HL-60 (cell line): ENCODE measurements at regions not wholly inside any gene's neighbourhood (a gene's known extent, or its start where the extent isn't known, plus 50 kb on each side); places are given as distances from the start of the nearest gene placed in this dataset.

Experiments used
- DNase-seq, 2 experiments: peaks; one replicate each; pipeline ENCODE4 v3.0.0-alpha.2; 2010 to 2020; ENCODE audit warnings: low read depth in 1 of 2, low spot score in 1 of 2
- H3K27ac ChIP-seq: fragments of 250-450 bp; sonication (Bioruptor Pico); replicated peaks from 2 replicates; pipeline ENCODE4 v1.5.1; 2020; ENCODE audit warnings: mild to moderate bottlenecking, moderate library complexity
- H3K27me3 ChIP-seq: fragments of 250-450 bp; sonication (Bioruptor Pico); 2 replicates; pipeline ENCODE4 v1.5.1; 2021; ENCODE audit warnings: mild to moderate bottlenecking, moderate library complexity; ENCODE audit not compliant: insufficient read depth, poor library complexity, severe bottlenecking
- H3K4me3 ChIP-seq: replicated peaks from 2 replicates; pipeline ENCODE4 v1.5.1; 2011; ENCODE audit warnings: mild to moderate bottlenecking, control low read depth, low read length; ENCODE audit not compliant: insufficient read depth
- CTCF ChIP-seq: IDR thresholded peaks from one replicate; pipeline ENCODE4 v1.5.1; 2011; ENCODE audit warnings: low read length, control low read depth, inconsistent platforms; ENCODE audit not compliant: insufficient read depth
- GABPA ChIP-seq: IDR thresholded peaks from 2 replicates; pipeline ENCODE4 v1.6.1; 2012; ENCODE audit warnings: low read depth
- POLR2AphosphoS5 ChIP-seq: IDR thresholded peaks from 2 replicates; pipeline ENCODE4 v1.6.1; 2012; ENCODE audit warnings: low read depth
- REST ChIP-seq: IDR thresholded peaks from 2 replicates; pipeline ENCODE4 v1.6.1; 2012; ENCODE audit warnings: low read depth; ENCODE audit not compliant: insufficient replicate concordance
- SPI1 ChIP-seq: IDR thresholded peaks from 2 replicates; pipeline ENCODE4 v1.6.1; 2012; ENCODE audit warnings: low read depth, mild to moderate bottlenecking, borderline replicate concordance

DNA sequence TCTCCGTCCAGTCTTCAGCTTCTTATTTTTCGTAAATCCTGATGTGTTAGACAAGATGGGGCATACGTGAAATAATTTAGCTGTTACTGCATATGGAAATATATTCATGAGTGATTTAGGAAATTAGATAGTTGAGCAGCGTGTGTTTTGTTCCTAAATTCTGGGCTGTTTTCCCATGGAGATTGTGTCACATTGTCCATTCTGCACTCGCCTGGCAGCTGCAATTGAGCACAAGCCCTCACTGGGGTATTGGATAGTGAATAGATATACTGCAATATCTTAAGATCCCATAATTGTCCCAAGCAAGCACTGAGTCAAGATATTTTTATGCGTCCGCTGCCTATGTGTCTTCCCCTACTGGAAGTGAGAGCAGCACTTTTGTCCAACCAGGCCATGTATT is 1027.1 kb upstream of the WWC1 start:
- no peak for TF ChIP-seq SPI1
- Histone ChIP-seq H3K4me3 (no peak overlapping the region), H3K27ac (no peak overlapping the region), H3K27me3 (no peaks in the 10 kb centered on the region)
- no peak for DNase-seq

DNA sequence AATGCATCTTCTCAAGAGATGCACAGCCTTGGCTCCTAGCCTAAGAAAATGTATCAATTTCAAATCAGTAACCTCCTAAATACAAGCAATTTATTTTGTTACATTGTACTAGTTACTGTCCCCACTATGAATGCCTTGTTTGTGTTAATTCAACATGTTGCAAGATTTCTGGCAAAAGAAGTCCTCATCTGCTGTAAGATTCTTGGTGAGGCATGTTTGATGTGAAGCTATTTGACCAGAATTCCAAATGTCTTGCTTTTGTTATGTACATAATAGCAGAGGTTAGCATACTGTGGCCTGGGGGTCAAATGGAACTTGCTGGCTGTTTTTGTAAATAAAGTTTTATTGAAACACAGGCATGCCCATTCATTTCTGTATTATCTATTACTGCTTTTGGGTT is 1023.1 kb upstream of the WWC1 start:
- H3K4me3 ChIP-seq: no peak overlapping the region
- TF ChIP-seq CTCF (no peak), GABPA (no peak), POLR2AphosphoS5 (no peak), SPI1 (no peak), REST (no peak)
- no peak overlapping the region for H3K27ac ChIP-seq
- no peak for DNase-seq
- no peaks in the 10 kb centered on the region for H3K27me3 ChIP-seq

DNA sequence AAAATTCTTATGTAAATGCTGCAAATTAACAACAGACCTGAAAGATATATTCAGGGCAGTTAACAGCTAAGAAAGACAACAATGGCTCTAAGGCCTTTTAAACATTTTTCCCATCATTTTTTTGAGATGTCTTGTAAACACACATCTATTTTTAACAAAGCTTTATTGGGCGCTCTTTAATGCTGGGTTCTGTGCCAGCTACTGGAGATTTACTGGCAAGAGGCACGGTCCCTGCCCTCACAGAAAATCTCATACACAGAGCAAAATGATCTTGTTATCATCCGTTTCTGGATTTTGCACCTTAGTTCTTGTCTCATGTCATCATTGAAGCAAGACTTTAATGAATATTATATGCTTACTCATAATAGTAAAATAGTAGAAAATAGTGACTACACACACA is 1022.3 kb upstream of the WWC1 start:
- no peak overlapping the region for H3K4me3 ChIP-seq
- no peaks in the 10 kb centered on the region for H3K27me3 ChIP-seq
- no peak for TF ChIP-seq POLR2AphosphoS5
- TF ChIP-seq REST: no peak
- no peak for TF ChIP-seq SPI1
- TF ChIP-seq CTCF: no peak
- no peak for TF ChIP-seq GABPA
- no peak for DNase-seq
- H3K27ac ChIP-seq: no peak overlapping the region

DNA sequence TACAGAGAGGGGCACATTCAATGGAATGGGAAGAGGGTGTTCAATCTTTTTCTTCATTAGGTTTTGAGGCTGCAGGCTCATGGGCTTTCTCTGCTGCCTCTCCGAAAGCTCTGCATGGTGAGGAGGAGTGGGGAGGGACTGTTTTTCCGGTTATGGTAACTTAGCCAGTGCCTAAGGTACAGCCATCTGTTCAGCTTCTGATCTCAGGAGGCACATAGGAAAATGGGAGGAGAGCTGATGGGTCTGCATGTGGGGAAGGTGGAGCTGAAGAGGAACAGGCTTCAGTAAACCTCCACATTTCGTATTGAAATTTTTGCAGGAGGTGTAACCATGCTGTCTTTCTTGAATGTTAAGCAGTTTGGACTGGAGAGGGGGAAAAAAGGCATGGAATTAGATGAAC is 1020.4 kb upstream of the WWC1 start:
- no peak for DNase-seq
- TF ChIP-seq GABPA: no peak
- no peak for TF ChIP-seq CTCF
- no peak for TF ChIP-seq SPI1
- TF ChIP-seq POLR2AphosphoS5: no peak
- no peak for TF ChIP-seq REST
- H3K4me3 ChIP-seq: no peak overlapping the region
- no peak overlapping the region for H3K27ac ChIP-seq
- H3K27me3 ChIP-seq: no peaks in the 10 kb centered on the region
